ENCODE measurements at regions not wholly inside any gene's neighbourhood (a gene's known extent, or its start where the extent isn't known, plus 50 kb on each side); places are given as distances from the start of the nearest gene placed in this dataset.

- no peak for DNase-seq
These were observed 88.9 kb upstream of the ATXN1 start for GRCh38 chr6:16849988-16850680.

- DNase-seq = no peak
These were observed 88.2 kb upstream of the ATXN1 start for GRCh38 chr6:16849280-16849987.

- DNase-seq = no peak
These were observed 85.1 kb upstream of the ATXN1 start for GRCh38 chr6:16846399-16846778.

GRCh38 chr6:16844183-16844582, 82.9 kb upstream of the ATXN1 start:
- no peak for DNase-seq

- DNase-seq = no peak
These were observed 81.4 kb upstream of the ATXN1 start for GRCh38 chr6:16842676-16843075.

GRCh38 chr6:16841241-16841640, 80.0 kb upstream of the ATXN1 start:
- DNase-seq = no peak

GRCh38 chr6:16840725-16841124, 79.5 kb upstream of the ATXN1 start:
- DNase-seq = no peak

GRCh38 chr6:16840291-16840690, 79.0 kb upstream of the ATXN1 start:
- no peak for DNase-seq

- DNase-seq = no peak
These were observed 78.4 kb upstream of the ATXN1 start for GRCh38 chr6:16839631-16840179.

GRCh38 chr6:16837217-16837972, 76.1 kb upstream of the ATXN1 start:
- no peak for DNase-seq

- no peak for DNase-seq
These were observed 75.1 kb upstream of the ATXN1 start for GRCh38 chr6:16836144-16836981.

GRCh38 chr6:16834242-16834641, 73.0 kb upstream of the ATXN1 start:
- DNase-seq = no peak

GRCh38 chr6:16832721-16833120, 71.5 kb upstream of the ATXN1 start:
- no peak for DNase-seq

- DNase-seq = no peak
These were observed 70.8 kb upstream of the ATXN1 start for GRCh38 chr6:16832043-16832567.

GRCh38 chr6:16831136-16831535, 69.9 kb upstream of the ATXN1 start:
- DNase-seq = no peak

- DNase-seq = no peak
These were observed 66.8 kb upstream of the ATXN1 start for GRCh38 chr6:16828058-16828457.

GRCh38 chr6:16827627-16828026, 66.4 kb upstream of the ATXN1 start:
- DNase-seq = no peak

GRCh38 chr6:16825784-16826183, 64.5 kb upstream of the ATXN1 start:
- DNase-seq = no peak

GRCh38 chr6:16824845-16825685, 63.8 kb upstream of the ATXN1 start:
- no peak for DNase-seq

GRCh38 chr6:16823718-16824352, 62.6 kb upstream of the ATXN1 start:
- DNase-seq = no peak

Data from NCI-H1694 treated with DMSO at 0.1 percent for 48 hours (cell line).